Thoracic aorta (tissue), 2 donors: ENCODE measurements at regions not wholly inside any gene's neighbourhood (a gene's known extent, or its start where the extent isn't known, plus 50 kb on each side); places are given as distances from the start of the nearest gene placed in this dataset.

Experiments
- ATAC-seq: fragments of 150-250 bp; one replicate; pipeline ENCODE4 v1.8.0; 2017; ENCODE audit warnings: low read depth; ENCODE audit not compliant: insufficient number of reproducible peaks, low FRiP score
- DNase-seq: peaks from one replicate; pipeline ENCODE4 v3.0.0-alpha.2; 2020; ENCODE audit warnings: low spot score
- H3K27ac ChIP-seq, 2 donors: fragments of 200-600 bp; sonication (generic); 1 replicate in 1 of 2; 2 replicates in 1 of 2; pipeline ENCODE4 v1.5.1; 2016; ENCODE audit warnings: mild to moderate bottlenecking in 2 of 2, moderate library complexity in 2 of 2
- H3K27me3 ChIP-seq: fragments of 200-600 bp; sonication (generic); replicated peaks from 2 replicates; pipeline ENCODE4 v1.6.0; 2016; ENCODE audit warnings: mild to moderate bottlenecking; ENCODE audit not compliant: insufficient read depth
- H3K36me3 ChIP-seq: fragments of 200-600 bp; sonication (generic); one replicate; pipeline ENCODE4 v1.5.1; 2016
- H3K4me1 ChIP-seq, 2 donors: fragments of 200-600 bp; sonication (generic); 1 replicate in 1 of 2; 2 replicates in 1 of 2; pipeline versions ENCODE4 v1.5.1 to v1.6.0; 2016; ENCODE audit warnings: low read depth in 2 of 2, mild to moderate bottlenecking in 1 of 2; ENCODE audit not compliant: control insufficient read depth in 1 of 2
- H3K4me3 ChIP-seq: fragments of 200-600 bp; sonication (generic); 2 replicates; pipeline ENCODE4 v1.5.1; 2016; ENCODE audit warnings: mild to moderate bottlenecking
- H3K9me3 ChIP-seq: fragments of 200-600 bp; sonication (generic); 2 replicates; pipeline ENCODE4 v1.5.1; 2016
- CTCF ChIP-seq: fragments of 200-600 bp; sonication (generic); IDR thresholded peaks from one replicate; pipeline ENCODE4 v1.5.1; 2019; ENCODE audit warnings: antibody characterized with exemption

- Histone ChIP-seq H3K27me3 (no peaks in the 10 kb centered on the region), H3K9me3 (no peaks in the 10 kb centered on the region), H3K4me3 (no peak overlapping the region), H3K27ac (no peak overlapping the region), H3K36me3 (no peaks in the 10 kb centered on the region), H3K4me1 (no peaks in the 10 kb centered on the region)
- no peak for TF ChIP-seq CTCF
- DNase-seq = no peak
- ATAC-seq = no peak
Measured at GRCh38 chr17:70560471-70560870, 391.1 kb downstream of the KCNJ2 start.

DNA sequence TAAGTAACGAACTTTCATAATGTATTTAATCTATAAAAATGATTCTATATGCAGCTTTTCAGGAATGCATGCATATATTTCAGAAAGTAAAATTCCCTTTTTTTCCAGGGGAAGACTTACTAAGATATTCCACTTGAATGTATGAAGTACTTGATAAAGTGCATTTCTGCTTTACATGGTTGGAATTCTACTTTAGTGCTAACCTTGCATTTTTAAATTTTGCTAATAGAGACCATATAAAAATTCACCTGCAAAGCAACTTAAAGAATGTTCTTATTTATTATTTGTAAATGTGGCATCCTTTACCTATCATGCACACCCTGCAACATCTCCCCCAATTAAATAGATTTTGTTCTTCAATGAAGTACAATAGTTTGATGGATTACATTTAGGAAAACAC, 392.8 kb downstream of the KCNJ2 start:
- Histone ChIP-seq H3K4me3 (no peak overlapping the region), H3K4me1 (no peaks in the 10 kb centered on the region), H3K9me3 (no peaks in the 10 kb centered on the region), H3K27me3 (no peaks in the 10 kb centered on the region), H3K27ac (no peak overlapping the region), H3K36me3 (no peaks in the 10 kb centered on the region)
- ATAC-seq (no peak), DNase-seq (no peak)
- TF ChIP-seq CTCF = no peak

DNA sequence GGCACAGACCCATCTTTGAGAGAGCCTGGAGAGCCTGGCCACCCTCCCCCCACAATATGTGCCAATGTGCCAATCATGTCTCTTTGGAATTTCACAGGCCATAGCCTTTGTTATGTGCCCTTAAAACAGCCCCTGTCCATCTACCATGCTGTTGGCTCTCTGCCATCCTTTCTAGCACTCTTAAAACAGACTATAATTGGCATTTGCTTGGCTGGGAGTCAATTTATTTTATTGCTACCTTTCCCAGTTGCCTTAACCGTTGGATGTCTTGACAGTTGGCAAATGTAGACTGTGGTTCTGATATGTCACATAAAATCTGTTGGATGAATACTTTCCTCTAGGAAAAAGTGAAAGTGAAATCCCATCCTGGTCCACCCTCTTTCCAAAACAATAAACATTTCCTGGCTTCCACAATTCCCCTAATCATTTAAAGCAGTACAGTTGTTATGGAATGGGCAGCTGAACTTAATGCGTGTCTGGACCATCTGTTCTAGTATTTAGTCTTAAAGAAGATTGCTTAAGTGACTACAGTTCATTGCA, 394.0 kb downstream of the KCNJ2 start:
- no peak for DNase-seq
- Histone ChIP-seq H3K27ac (no peak overlapping the region), H3K27me3 (no peaks in the 10 kb centered on the region), H3K4me3 (no peak overlapping the region), H3K9me3 (no peaks in the 10 kb centered on the region), H3K36me3 (no peaks in the 10 kb centered on the region), H3K4me1 (no peaks in the 10 kb centered on the region)
- TF ChIP-seq CTCF = no peak
- ATAC-seq = no peak

- no peaks in the 10 kb centered on the region for H3K4me1 ChIP-seq
- DNase-seq = no peak
- no peaks in the 10 kb centered on the region for H3K36me3 ChIP-seq
- no peak overlapping the region for H3K27ac ChIP-seq
- H3K9me3 ChIP-seq = no peaks in the 10 kb centered on the region
- no peak overlapping the region for H3K4me3 ChIP-seq
- ATAC-seq = no peak
- no peaks in the 10 kb centered on the region for H3K27me3 ChIP-seq
- TF ChIP-seq CTCF = no peak
Measured at GRCh38 chr17:70564006-70564620, 394.8 kb downstream of the KCNJ2 start.

DNA sequence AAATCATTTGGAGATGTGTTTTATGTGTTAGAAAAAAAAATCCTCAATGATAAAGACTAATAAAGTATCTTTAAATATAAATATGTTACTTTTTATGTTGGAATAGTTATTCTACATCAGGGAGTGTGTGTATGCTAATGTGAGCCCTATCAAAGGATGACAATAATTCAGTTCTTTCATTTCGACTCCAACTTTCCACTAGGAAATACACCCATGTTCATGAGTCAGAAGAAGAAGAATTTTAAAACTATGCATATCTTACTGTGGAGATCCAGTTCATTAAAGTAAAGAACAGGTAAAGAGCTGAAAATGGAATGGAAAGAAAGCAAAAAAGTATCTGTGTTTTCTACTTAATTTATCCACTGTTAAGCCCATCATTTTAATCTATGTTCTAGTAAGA, 399.8 kb downstream of the KCNJ2 start:
- Histone ChIP-seq H3K36me3 (no peaks in the 10 kb centered on the region), H3K4me3 (no peak overlapping the region), H3K27me3 (no peaks in the 10 kb centered on the region), H3K27ac (no peak overlapping the region), H3K4me1 (no peaks in the 10 kb centered on the region), H3K9me3 (no peaks in the 10 kb centered on the region)
- DNase-seq (no peak), ATAC-seq (no peak)
- TF ChIP-seq CTCF = no peak
